Mesendoderm (in vitro differentiated cells): ENCODE measurements at regions not wholly inside any gene's neighbourhood (a gene's known extent, or its start where the extent isn't known, plus 50 kb on each side); places are given as distances from the start of the nearest gene placed in this dataset.
A peak's percentile ranks its signal among the peaks of the same experiment; 100 is the strongest.
"Not testable (repeated sequence)": the region's sequence is repeated elsewhere in the genome, so short reads cannot be mapped to it uniquely, and the experiment has no call there.

Source experiments
- DNase-seq: peaks from one replicate; pipeline ENCODE4 v3.0.0; 2013
- H2AK5ac ChIP-seq: 2 replicates; pipeline ENCODE4 v1.6.1; 2013; ENCODE audit warnings: low read length, inconsistent platforms
- H2BK120ac ChIP-seq: 2 replicates; pipeline ENCODE4 v1.6.1; 2013; ENCODE audit warnings: low read depth, mild to moderate bottlenecking, low read length, moderate library complexity, mixed read lengths
- H2BK15ac ChIP-seq: replicated peaks from 2 replicates; pipeline ENCODE4 v1.6.1; 2013; ENCODE audit warnings: low read depth, mild to moderate bottlenecking, moderate library complexity
- H2BK5ac ChIP-seq: 2 replicates; pipeline ENCODE4 v1.6.1; 2013; ENCODE audit warnings: low read length, inconsistent platforms
- H3K18ac ChIP-seq: 2 replicates; pipeline ENCODE4 v1.6.1; 2013; ENCODE audit warnings: mild to moderate bottlenecking, low read length, mixed read lengths
- H3K23ac ChIP-seq: one replicate; pipeline ENCODE4 v1.6.1; 2013; ENCODE audit warnings: low read length
- H3K27ac ChIP-seq: 2 replicates; pipeline ENCODE4 v1.5.1; 2013; ENCODE audit warnings: low read depth, mild to moderate bottlenecking, inconsistent platforms, low read length, moderate library complexity
- H3K27me3 ChIP-seq: 2 replicates; pipeline ENCODE4 v1.6.1; 2013; ENCODE audit warnings: low read length, control low read depth, mild to moderate bottlenecking, inconsistent platforms; ENCODE audit not compliant: insufficient read depth, poor library complexity
- H3K36me3 ChIP-seq: 2 replicates; pipeline ENCODE4 v1.6.1; 2013; ENCODE audit warnings: low read length, inconsistent platforms; ENCODE audit not compliant: control insufficient read depth, insufficient read depth
- H3K4ac ChIP-seq: one replicate; pipeline ENCODE4 v1.6.1; 2013; ENCODE audit warnings: low read depth, mild to moderate bottlenecking, low read length, moderate library complexity
- H3K4me1 ChIP-seq: 2 replicates; pipeline ENCODE4 v1.6.1; 2013; ENCODE audit warnings: low read depth, low read length, inconsistent platforms; ENCODE audit not compliant: control insufficient read depth
- H3K4me2 ChIP-seq: 2 replicates; pipeline ENCODE4 v1.6.1; 2013; ENCODE audit warnings: low read length
- H3K4me3 ChIP-seq: 2 replicates; pipeline ENCODE4 v1.5.1; 2013; ENCODE audit warnings: mild to moderate bottlenecking, low read length
- H3K56ac ChIP-seq: one replicate; pipeline ENCODE4 v1.6.1; 2013; ENCODE audit warnings: low read length
- H3K79me1 ChIP-seq: 2 replicates; pipeline ENCODE4 v1.6.1; 2013; ENCODE audit warnings: low read length, inconsistent platforms
- H3K79me2 ChIP-seq: 2 replicates; pipeline ENCODE4 v1.6.1; 2013; ENCODE audit warnings: mild to moderate bottlenecking, low read length; ENCODE audit not compliant: control insufficient read depth, insufficient read depth
- H3K9ac ChIP-seq: 2 replicates; pipeline ENCODE4 v1.6.1; 2013; ENCODE audit warnings: low read length, inconsistent platforms
- H4K5ac ChIP-seq: one replicate; pipeline ENCODE4 v1.6.1; 2013; ENCODE audit warnings: low read length
- H4K8ac ChIP-seq: one replicate; pipeline ENCODE4 v1.6.1; 2013; ENCODE audit warnings: low read depth, mild to moderate bottlenecking, control low read depth, low read length, moderate library complexity
- WGBS: extraction: QIAGEN DNeasy Blood & Tissue Kit; methylation state at CpG from one replicate; pipeline ENCODE4 v1.1.7; 2013; ENCODE audit warnings: low lambda C conversion rate, missing lambda C conversion rate; ENCODE audit not compliant: insufficient coverage; ENCODE audit errors: extremely low coverage; 5-methylcytosine and 5-hydroxymethylcytosine counted together

DNA sequence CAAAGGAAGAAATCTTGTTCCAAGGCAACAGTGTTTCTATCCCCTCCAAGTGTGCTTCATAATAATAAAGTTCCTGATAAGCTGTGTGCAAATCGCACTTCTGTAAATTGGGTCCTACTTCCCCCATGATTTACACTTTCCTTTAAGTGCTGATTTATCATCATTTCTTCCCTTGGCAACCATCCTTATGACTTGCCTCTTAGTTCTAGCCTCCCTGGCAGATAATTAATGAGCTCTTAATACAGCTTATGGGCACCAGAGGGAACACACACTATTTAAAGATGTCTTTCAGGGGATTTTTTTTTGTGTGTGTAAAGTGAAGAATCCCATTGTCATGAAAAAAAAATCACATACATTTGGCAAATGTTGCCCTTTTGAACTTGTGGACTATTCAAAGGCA, 101.6 kb upstream of the MPHOSPH6 start:
- Histone ChIP-seq H3K9ac (no peak overlapping the region), H3K36me3 (no peaks in the 10 kb centered on the region), H3K18ac (no peak overlapping the region), H4K5ac (no peak overlapping the region), H3K4me2 (no peak overlapping the region), H2AK5ac (no peak overlapping the region), H4K8ac (no peak overlapping the region), H3K79me2 (no peaks in the 10 kb centered on the region), H2BK120ac (no peak overlapping the region), H2BK5ac (no peak overlapping the region), H3K4ac (no peak overlapping the region), H3K27ac (no peak overlapping the region), H2BK15ac (no peak overlapping the region), H3K4me3 (no peak overlapping the region), H3K23ac (no peak overlapping the region), H3K4me1 (no peaks in the 10 kb centered on the region), H3K56ac (no peak overlapping the region), H3K79me1 (no peaks in the 10 kb centered on the region), H3K27me3 (no peaks in the 10 kb centered on the region)
- no CpG with 5 or more reads among the region's 1 CpG for WGBS
- no peak for DNase-seq

DNA sequence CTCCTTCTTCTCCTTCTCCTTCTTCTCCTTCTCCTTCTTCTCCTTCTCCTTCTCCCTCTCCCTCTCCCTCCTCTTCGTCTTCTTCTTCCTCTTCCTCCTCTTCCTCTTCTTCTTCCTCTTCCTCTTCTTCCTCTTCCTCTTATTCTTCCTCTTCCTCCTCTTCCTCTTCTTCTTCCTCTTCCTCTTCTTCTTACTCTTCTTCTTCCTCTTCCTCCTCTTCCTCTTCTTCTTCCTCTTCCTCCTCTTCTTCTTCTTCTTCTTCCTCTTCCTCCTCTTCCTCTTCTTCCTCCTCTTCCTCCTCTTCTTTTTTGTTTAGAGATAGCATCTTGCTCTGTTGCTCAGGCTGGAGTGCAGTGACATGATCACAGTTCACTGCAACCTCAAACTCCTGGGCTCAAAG, 97.7 kb upstream of the MPHOSPH6 start:
- not testable (repeated sequence) for H3K23ac ChIP-seq, H2BK120ac ChIP-seq, H3K79me2 ChIP-seq, H3K27ac ChIP-seq, H3K9ac ChIP-seq, H3K4me2 ChIP-seq, H4K8ac ChIP-seq, H3K18ac ChIP-seq, H3K27me3 ChIP-seq, H2BK5ac ChIP-seq, H3K36me3 ChIP-seq, H2BK15ac ChIP-seq, H2AK5ac ChIP-seq, H3K4me1 ChIP-seq, H3K4ac ChIP-seq, DNase-seq, H3K4me3 ChIP-seq, H4K5ac ChIP-seq, H3K56ac ChIP-seq, H3K79me1 ChIP-seq
- no CpG with 5 or more reads among the region's 1 CpG for WGBS

DNA sequence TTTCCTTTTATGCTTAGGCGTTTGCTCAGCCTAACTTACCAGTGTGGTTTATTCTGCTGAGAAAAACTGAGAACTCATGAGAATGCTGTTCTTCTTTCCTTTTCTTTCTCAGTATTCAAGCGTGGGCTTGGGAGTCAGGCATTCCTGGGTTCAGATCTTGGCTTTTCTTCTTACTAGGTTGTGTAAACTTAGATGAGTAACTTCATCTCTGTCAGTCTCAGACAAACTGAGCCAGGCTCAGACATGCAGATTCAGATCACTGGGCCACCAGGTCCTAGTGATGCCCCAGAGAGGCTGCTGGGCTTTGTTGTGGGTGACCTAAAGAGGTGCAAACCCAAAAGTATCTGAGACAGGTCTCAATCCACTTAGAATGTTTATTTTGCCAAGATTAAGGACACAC, 95.8 kb upstream of the MPHOSPH6 start:
- Histone ChIP-seq H3K79me1 (no peaks in the 10 kb centered on the region), H3K9ac (no peak overlapping the region), H2BK120ac (no peak overlapping the region), H3K4me1 (no peaks in the 10 kb centered on the region), H2BK5ac (no peak overlapping the region), H3K23ac (no peak overlapping the region), H3K27ac (no peak overlapping the region), H2BK15ac (no peak overlapping the region), H3K4me3 (no peak overlapping the region), H3K79me2 (no peaks in the 10 kb centered on the region), H3K18ac (no peak overlapping the region), H4K5ac (no peak overlapping the region), H3K56ac (no peak overlapping the region), H3K4ac (no peak overlapping the region), H3K4me2 (no peak overlapping the region), H3K27me3 (no peaks in the 10 kb centered on the region), H3K36me3 (no peaks in the 10 kb centered on the region), H2AK5ac (no peak overlapping the region), H4K8ac (no peak overlapping the region)
- DNase-seq, result no peak
- no CpG with 5 or more reads among the region's 2 CpGs for WGBS

DNA sequence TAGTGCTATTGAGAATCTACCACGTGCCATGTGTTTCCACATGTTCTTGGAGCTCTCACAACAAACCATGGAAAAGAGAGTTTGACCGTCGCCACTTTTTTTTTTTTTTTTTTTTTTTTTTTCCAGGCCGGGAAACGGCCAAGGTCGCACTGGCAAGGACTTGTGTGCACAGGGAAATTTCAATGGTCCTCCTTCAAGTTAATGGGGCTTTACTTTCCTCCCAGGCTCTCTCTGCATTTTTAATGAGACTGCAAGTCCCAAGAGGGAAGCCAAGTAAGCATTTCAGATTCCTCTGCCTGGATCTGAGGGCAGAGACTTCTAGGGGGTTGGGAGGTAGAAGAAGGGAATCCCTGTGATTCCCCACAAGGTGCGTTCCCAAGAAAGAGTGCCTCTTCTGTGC, 94.7 kb upstream of the MPHOSPH6 start:
- H3K79me2 ChIP-seq, result no peaks in the 10 kb centered on the region
- H3K4me2 ChIP-seq, result no peak overlapping the region
- no peak overlapping the region for H3K23ac ChIP-seq
- H3K27me3 ChIP-seq, result no peaks in the 10 kb centered on the region
- no peak overlapping the region for H2BK5ac ChIP-seq
- H3K9ac ChIP-seq, result no peak overlapping the region
- no peak overlapping the region for H2BK120ac ChIP-seq
- no peak overlapping the region for H3K27ac ChIP-seq
- H3K4me1 ChIP-seq, result no peaks in the 10 kb centered on the region
- no peak overlapping the region for H3K56ac ChIP-seq
- no peak for DNase-seq
- H2AK5ac ChIP-seq, result no peak overlapping the region
- no peak overlapping the region for H3K4ac ChIP-seq
- WGBS, result no CpG with 5 or more reads among the region's 7 CpGs
- no peak overlapping the region for H2BK15ac ChIP-seq
- no peaks in the 10 kb centered on the region for H3K79me1 ChIP-seq
- H3K36me3 ChIP-seq, result no peaks in the 10 kb centered on the region
- no peak overlapping the region for H3K18ac ChIP-seq
- no peak overlapping the region for H4K5ac ChIP-seq
- H4K8ac ChIP-seq, result no peak overlapping the region
- H3K4me3 ChIP-seq, result no peak overlapping the region

DNA sequence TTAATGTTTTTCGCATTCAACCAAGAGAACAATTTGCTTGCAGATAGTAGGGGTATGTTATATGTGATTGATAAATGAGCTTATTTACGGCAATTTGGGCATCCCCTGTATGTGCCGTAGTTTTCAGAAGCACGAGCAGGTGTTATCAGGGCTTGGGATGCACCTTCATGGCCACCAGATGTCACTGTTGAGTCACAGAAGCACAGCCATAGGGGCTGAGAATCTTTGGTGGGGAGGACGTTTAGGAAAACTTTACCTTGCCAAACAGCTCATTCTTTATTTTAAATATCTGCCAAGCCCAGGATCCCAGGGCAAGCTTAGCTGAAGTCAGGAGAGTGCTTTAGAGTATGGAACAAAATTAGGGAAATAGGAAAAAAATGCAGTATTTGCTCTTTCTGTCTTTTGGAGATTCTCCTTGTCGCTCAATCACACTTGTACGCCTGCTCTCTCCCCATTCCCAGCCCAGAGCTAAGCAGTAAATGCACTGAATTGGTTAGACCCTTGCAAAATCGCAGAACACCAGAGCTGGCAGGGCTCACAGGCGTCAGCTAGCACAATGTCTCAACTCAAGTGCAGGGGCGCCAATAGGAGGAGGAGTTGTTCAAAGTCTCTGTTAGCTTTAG, 93.6 kb upstream of the MPHOSPH6 start:
- H2BK120ac ChIP-seq, result no peak overlapping the region
- H3K56ac ChIP-seq, result no peak overlapping the region
- DNase-seq, result peak; percentile 68
- H3K4me3 ChIP-seq, result no peak overlapping the region
- no peak overlapping the region for H3K18ac ChIP-seq
- WGBS, result no CpG with 5 or more reads among the region's 10 CpGs
- no peak overlapping the region for H2AK5ac ChIP-seq
- H3K27ac ChIP-seq, result no peak overlapping the region
- H3K23ac ChIP-seq, result no peak overlapping the region
- H3K79me2 ChIP-seq, result no peaks in the 10 kb centered on the region
- no peak overlapping the region for H4K5ac ChIP-seq
- no peak overlapping the region for H2BK5ac ChIP-seq
- no peaks in the 10 kb centered on the region for H3K36me3 ChIP-seq
- H3K4ac ChIP-seq, result no peak overlapping the region
- no peak overlapping the region for H2BK15ac ChIP-seq
- H3K9ac ChIP-seq, result no peak overlapping the region
- H3K4me2 ChIP-seq, result no peak overlapping the region
- no peak overlapping the region for H4K8ac ChIP-seq
- no peaks in the 10 kb centered on the region for H3K4me1 ChIP-seq
- H3K27me3 ChIP-seq, result no peaks in the 10 kb centered on the region
- no peaks in the 10 kb centered on the region for H3K79me1 ChIP-seq

DNA sequence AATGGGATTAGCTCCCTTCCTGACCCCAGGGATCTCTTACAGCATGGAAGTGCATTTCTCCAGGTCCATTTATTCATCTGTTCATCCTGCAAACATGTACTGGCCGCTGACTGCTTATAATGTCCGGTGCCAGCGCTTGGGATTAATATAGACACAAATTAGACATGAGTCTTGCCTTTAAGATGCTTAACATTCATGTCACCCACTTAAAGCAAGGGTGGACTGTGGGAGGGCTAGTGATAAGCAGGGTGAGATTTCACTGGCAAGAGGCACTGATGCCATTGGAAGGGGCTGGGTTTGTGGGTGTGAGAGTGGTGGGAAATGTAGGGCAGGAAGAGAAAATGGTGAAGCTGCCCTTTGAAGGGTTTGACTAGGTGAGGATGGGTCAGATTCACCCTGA, 92.2 kb upstream of the MPHOSPH6 start:
- no peak for DNase-seq
- Histone ChIP-seq H2AK5ac (no peak overlapping the region), H3K18ac (no peak overlapping the region), H2BK120ac (no peak overlapping the region), H2BK15ac (no peak overlapping the region), H3K4me3 (no peak overlapping the region), H4K5ac (no peak overlapping the region), H3K9ac (no peak overlapping the region), H3K79me2 (no peaks in the 10 kb centered on the region), H2BK5ac (no peak overlapping the region), H3K27me3 (no peaks in the 10 kb centered on the region), H3K4me2 (no peak overlapping the region), H3K23ac (no peak overlapping the region), H3K36me3 (no peaks in the 10 kb centered on the region), H4K8ac (no peak overlapping the region), H3K4ac (no peak overlapping the region), H3K27ac (no peak overlapping the region), H3K4me1 (no peaks in the 10 kb centered on the region), H3K79me1 (no peaks in the 10 kb centered on the region), H3K56ac (no peak overlapping the region)
- no CpG with 5 or more reads among the region's 3 CpGs for WGBS
